OCI-LY3 (cell line): ENCODE measurements at regions not wholly inside any gene's neighbourhood (a gene's known extent, or its start where the extent isn't known, plus 50 kb on each side); places are given as distances from the start of the nearest gene placed in this dataset.

Experiments used
- EZH2phosphoT487 ChIP-seq: fragments of 200-600 bp; shearing (Covaris generic); IDR thresholded peaks from 2 replicates; pipeline ENCODE4 v1.6.1; 2018; ENCODE audit warnings: antibody characterized with exemption, mixed run types, low read depth
- TF ChIP-seq, protein P1 (sequence below): fragments of 200-600, 300-600 bp; sonication (generic); IDR thresholded peaks from 2 replicates; pipeline ENCODE4 v1.5.1; 2014; ENCODE audit warnings: antibody characterized with exemption, low read length, low read depth

DNA sequence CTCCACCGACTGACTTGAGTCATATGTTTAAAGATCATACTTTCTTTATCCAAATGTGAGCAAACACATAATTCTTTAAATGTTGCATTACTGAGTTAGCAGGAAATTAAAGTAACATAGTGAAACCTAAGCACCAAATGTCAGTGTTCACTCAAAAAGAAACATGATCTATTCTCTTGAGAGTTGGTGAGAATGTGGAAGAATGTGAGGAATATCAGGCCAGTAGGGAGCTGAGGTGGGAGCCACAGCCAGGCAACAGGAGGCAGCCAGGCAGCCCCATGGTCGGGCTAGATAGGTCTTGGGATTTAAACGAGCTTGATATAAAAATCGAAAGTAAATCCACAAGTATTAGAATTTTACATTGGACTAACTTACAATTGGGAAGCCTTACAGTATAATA, 198.1 kb upstream of the SH3BP4 start:
- TF ChIP-seq, protein P1, sequence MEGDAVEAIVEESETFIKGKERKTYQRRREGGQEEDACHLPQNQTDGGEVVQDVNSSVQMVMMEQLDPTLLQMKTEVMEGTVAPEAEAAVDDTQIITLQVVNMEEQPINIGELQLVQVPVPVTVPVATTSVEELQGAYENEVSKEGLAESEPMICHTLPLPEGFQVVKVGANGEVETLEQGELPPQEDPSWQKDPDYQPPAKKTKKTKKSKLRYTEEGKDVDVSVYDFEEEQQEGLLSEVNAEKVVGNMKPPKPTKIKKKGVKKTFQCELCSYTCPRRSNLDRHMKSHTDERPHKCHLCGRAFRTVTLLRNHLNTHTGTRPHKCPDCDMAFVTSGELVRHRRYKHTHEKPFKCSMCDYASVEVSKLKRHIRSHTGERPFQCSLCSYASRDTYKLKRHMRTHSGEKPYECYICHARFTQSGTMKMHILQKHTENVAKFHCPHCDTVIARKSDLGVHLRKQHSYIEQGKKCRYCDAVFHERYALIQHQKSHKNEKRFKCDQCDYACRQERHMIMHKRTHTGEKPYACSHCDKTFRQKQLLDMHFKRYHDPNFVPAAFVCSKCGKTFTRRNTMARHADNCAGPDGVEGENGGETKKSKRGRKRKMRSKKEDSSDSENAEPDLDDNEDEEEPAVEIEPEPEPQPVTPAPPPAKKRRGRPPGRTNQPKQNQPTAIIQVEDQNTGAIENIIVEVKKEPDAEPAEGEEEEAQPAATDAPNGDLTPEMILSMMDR = no peak
- no peak for TF ChIP-seq EZH2phosphoT487
